Chondrocyte (in vitro differentiated cells): ENCODE measurements at regions not wholly inside any gene's neighbourhood (a gene's known extent, or its start where the extent isn't known, plus 50 kb on each side); places are given as distances from the start of the nearest gene placed in this dataset.

Experiments used
- DNase-seq: peaks from one replicate; pipeline ENCODE4 v3.0.0; 2021; ENCODE audit warnings: mixed read lengths, low spot score
- H3K27ac Mint-ChIP-seq: one replicate; pipeline ENCODE4 v1.8.0; 2021; ENCODE audit warnings: mild to moderate bottlenecking, moderate library complexity, mixed read lengths; ENCODE audit not compliant: unreplicated experiment
- H3K27me3 Mint-ChIP-seq: 2 replicates; pipeline ENCODE4 v1.8.0; 2021; ENCODE audit warnings: low read depth, mixed read lengths
- H3K36me3 Mint-ChIP-seq: 2 replicates; pipeline ENCODE4 v1.8.0; 2021; ENCODE audit warnings: low read depth, mixed read lengths
- H3K4me1 Mint-ChIP-seq: 2 replicates; pipeline ENCODE4 v1.8.0; 2021; ENCODE audit warnings: low read depth, mild to moderate bottlenecking, mixed read lengths
- H3K4me3 Mint-ChIP-seq: one replicate; pipeline ENCODE4 v1.8.0; 2021; ENCODE audit warnings: mild to moderate bottlenecking, moderate library complexity, mixed read lengths; ENCODE audit not compliant: unreplicated experiment
- H3K9me3 Mint-ChIP-seq: 2 replicates; pipeline ENCODE4 v1.8.0; 2021; ENCODE audit warnings: low read depth, mixed read lengths
- CTCF ChIP-seq: fragments of 200-600 bp; sonication (generic); IDR thresholded peaks from 2 replicates; pipeline ENCODE4 v1.5.0; 2021; ENCODE audit warnings: antibody characterized with exemption, mild to moderate bottlenecking, moderate library complexity

GRCh38 chr1:228957535-228957934 lies 222.3 kb downstream of the RHOU start:
- no peak for DNase-seq
- Mint-ChIP-seq H3K36me3 (peaks cover 4% of the 10 kb centered on the region), H3K4me1 (no peaks in the 10 kb centered on the region), H3K27me3 (no peaks in the 10 kb centered on the region), H3K4me3 (no peak overlapping the region), H3K9me3 (peaks cover 6% of the 10 kb centered on the region), H3K27ac (no peak overlapping the region)
- TF ChIP-seq CTCF: no peak

DNA sequence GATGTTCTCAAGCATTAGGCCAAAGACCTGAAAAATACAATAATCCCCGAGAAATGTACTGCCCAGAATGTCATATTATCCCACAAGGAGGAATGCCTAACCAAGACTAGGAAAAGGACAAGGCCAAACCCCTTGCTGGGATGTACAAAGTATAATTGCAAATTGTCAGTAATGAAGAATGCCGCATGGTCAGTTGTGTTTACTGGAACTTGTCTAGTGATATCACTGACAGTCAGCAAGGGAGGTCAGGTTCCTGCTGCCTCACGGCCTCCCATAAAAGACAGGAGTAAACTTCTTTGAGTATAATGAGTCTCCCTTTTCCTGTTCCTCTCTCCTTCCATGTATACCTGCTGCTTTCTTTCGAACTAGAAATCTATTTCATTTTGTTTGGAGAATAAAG lies 222.8 kb downstream of the RHOU start:
- no peak overlapping the region for H3K4me3 Mint-ChIP-seq
- no peak for DNase-seq
- peaks cover 6% of the 10 kb centered on the region for H3K9me3 Mint-ChIP-seq
- TF ChIP-seq CTCF: no peak
- H3K27ac Mint-ChIP-seq: no peak overlapping the region
- H3K4me1 Mint-ChIP-seq: peaks cover under 1% of the 10 kb centered on the region
- no peaks in the 10 kb centered on the region for H3K27me3 Mint-ChIP-seq
- H3K36me3 Mint-ChIP-seq: peaks cover 4% of the 10 kb centered on the region

GRCh38 chr1:228958741-228959140 lies 223.5 kb downstream of the RHOU start:
- peaks cover 4% of the 10 kb centered on the region for H3K36me3 Mint-ChIP-seq
- no peak for TF ChIP-seq CTCF
- no peaks in the 10 kb centered on the region for H3K27me3 Mint-ChIP-seq
- H3K27ac Mint-ChIP-seq: no peak overlapping the region
- H3K9me3 Mint-ChIP-seq: peaks cover 6% of the 10 kb centered on the region
- DNase-seq: no peak
- peaks cover 6% of the 10 kb centered on the region for H3K4me1 Mint-ChIP-seq
- no peak overlapping the region for H3K4me3 Mint-ChIP-seq

DNA sequence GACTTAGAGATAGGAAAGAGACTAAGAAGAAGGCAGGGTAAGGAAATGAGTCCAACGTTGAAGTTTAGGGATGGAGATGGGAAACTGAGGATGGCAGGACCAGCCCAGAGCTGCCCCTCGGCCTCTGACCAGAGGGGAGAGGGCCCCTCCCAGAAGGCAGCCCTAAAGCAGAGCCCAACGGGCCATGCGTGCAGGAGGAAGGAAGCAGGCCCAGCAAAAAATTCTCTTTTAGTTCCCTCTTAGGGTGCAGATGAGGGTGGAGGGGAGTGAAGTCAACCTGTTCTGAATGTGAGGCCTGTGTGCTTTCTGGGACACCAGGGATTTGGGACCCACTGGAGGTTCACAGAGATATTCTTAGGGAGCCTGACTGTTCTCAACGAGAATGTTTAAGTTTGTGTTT lies 225.4 kb downstream of the RHOU start:
- no peaks in the 10 kb centered on the region for H3K27me3 Mint-ChIP-seq
- H3K9me3 Mint-ChIP-seq: no peaks in the 10 kb centered on the region
- no peak overlapping the region for H3K4me3 Mint-ChIP-seq
- H3K27ac Mint-ChIP-seq: no peak overlapping the region
- peaks cover 2% of the 10 kb centered on the region for H3K36me3 Mint-ChIP-seq
- TF ChIP-seq CTCF: no peak
- H3K4me1 Mint-ChIP-seq: peaks cover 18% of the 10 kb centered on the region
- no peak for DNase-seq

DNA sequence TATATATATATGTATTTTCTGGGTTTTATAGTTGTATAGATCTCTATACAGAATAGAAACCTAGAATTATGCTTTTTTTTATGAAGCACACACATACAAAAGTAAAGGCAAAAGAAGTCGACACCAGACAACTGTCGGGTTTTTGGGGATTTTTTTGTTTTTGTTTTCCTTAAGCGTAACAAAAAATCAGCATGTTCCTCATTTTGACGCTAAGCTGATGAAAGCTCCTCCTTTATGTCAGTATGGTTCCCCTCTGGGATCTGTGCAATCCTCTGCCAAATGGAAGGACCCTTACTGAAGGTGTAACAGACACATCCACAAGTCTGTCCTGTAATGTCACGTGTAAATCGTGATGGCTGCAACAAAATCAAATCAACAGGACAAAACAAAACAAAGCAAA lies 226.2 kb downstream of the RHOU start:
- Mint-ChIP-seq H3K4me3 (no peak overlapping the region), H3K27ac (no peak overlapping the region), H3K36me3 (no peaks in the 10 kb centered on the region), H3K27me3 (no peaks in the 10 kb centered on the region), H3K9me3 (no peaks in the 10 kb centered on the region), H3K4me1 (peaks cover 18% of the 10 kb centered on the region)
- no peak for DNase-seq
- no peak for TF ChIP-seq CTCF
